AG09309 (cell line): ENCODE measurements at regions not wholly inside any gene's neighbourhood (a gene's known extent, or its start where the extent isn't known, plus 50 kb on each side); places are given as distances from the start of the nearest gene placed in this dataset.

Experiments used
- DNase-seq: peaks from one replicate; pipeline ENCODE4 v3.0.0-alpha.2; 2010; ENCODE audit warnings: low read depth
- H3K4me3 ChIP-seq: 2 replicates; pipeline ENCODE4 v1.5.1; 2011; ENCODE audit warnings: mild to moderate bottlenecking, low read depth, low read length, moderate library complexity; ENCODE audit not compliant: control insufficient read depth
- CTCF ChIP-seq: IDR thresholded peaks from 2 replicates; pipeline ENCODE4 v1.5.1; 2011; ENCODE audit warnings: mild to moderate bottlenecking, low read depth, low read length, inconsistent platforms; ENCODE audit not compliant: insufficient read depth, control insufficient read depth; ENCODE audit errors: missing control alignments

DNA sequence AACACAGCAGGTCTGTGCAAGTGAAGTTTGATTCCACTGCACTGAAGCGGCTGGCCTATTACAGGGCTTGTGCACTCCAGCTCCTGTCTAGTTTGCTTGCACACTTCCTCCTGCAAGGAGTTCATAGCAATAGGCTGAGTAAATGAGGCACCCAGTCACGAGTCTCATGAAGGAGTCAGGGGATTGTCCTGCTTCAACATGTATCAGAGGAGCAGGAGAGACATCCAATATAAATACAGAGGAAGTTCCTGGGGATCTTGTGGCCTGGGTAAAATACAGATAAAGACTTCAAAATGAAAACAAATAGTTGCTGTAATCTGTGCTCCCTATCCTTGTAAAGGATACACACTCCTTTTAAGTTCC, 259.9 kb downstream of the SLITRK1 start:
- DNase-seq = no peak
- TF ChIP-seq CTCF = no peak
- no peak overlapping the region for H3K4me3 ChIP-seq

DNA sequence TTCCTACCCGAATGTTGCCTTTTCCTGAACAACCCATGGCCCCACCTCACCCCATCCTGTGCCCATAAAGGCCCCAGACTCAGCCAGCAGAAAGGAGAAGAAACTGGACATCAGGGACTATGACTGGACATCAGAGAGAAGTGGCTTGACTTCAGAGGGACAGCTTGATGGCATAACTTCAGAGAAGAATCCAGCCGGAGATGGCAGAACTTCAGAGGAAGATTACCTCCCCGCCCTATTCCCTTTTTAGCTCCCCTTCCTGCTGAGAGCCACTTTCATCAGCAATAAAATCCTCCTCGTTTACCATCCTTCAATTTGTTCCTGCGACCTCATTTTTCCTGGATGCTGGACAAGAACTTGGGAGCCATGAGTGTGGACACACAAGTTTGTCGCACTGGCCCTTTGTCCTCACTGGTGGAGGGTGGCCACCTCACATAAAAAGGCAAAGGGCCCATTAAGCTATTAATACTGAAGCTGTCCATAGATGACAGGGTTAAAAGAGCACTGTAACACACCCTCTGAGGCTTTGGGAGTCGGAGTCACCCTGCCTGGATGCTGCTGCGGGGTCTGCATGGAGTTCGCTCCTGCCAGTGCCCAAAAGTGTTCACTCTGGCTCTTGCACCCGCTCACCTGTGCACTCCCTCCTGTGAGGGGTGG, 260.4 kb downstream of the SLITRK1 start:
- H3K4me3 ChIP-seq = no peak overlapping the region
- no peak for TF ChIP-seq CTCF
- DNase-seq = no peak

DNA sequence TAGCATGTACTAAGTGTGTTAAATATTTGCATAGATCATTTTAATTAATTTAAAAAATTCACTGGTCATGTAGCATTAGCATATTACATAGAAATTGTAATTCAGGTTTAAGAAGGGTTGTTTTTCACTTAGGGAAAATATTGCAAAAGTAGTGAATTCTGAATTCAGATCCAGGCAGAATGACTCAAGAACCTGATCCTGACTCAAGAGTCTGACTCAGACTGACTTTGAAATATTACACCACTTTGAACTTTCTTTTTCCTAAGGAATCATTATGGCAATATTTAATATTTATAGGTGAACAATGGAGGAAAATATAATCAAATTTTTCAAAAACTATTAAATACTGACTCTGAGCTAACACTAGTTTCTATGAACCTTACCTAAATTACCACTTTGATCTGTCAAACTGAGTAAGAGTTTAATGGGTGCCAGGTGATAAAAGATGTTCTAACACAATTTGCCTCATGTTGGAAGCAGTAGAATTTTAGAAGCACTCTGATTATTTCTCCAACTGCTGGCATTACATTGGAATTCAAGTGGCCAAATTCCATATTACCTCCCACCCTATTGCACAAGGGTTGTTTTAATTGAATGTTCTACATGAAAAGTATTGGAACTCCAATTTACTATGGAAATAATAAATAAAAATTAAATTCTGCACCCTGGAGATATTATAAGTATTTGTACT, 261.6 kb downstream of the SLITRK1 start:
- no peak for TF ChIP-seq CTCF
- peak; percentile 25 for DNase-seq

DNA sequence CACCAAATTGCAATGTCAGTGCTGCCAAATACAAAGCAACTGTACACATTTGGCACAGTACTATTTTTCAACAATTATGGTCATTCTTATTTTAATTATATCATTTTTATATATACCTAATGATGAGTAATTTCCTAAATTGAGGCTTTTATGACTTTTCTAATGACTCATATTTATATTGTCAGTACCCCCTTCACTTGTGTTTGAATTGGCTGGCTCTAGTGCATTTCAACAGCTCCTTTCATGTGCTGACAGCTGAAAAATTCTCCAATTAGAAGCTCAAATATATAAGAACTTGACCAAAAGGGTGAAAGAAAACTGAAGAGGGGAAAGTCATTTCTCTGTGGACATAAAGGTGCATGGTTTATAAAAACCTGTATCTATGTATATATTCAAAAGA, 263.3 kb downstream of the SLITRK1 start:
- no peak overlapping the region for H3K4me3 ChIP-seq
- TF ChIP-seq CTCF = no peak
- DNase-seq = peak; percentile 18

More for the DNA sequence above, 261.6 kb downstream of the SLITRK1 start:
- H3K4me3 ChIP-seq = no peak overlapping the region

- TF ChIP-seq CTCF = no peak
- H3K4me3 ChIP-seq = no peak overlapping the region
- DNase-seq = no peak
These were observed 268.8 kb downstream of the SLITRK1 start for GRCh38 chr13:83613524-83613923.

GRCh38 chr13:83601539-83601938, 280.7 kb downstream of the SLITRK1 start:
- no peak overlapping the region for H3K4me3 ChIP-seq
- no peak for TF ChIP-seq CTCF
- no peak for DNase-seq
